IPS-20b (cell line): ENCODE measurements at regions not wholly inside any gene's neighbourhood (a gene's known extent, or its start where the extent isn't known, plus 50 kb on each side); places are given as distances from the start of the nearest gene placed in this dataset.

Experiments
- H3K27ac ChIP-seq: one replicate; pipeline ENCODE4 v1.5.1; 2013; ENCODE audit warnings: low read length
- H3K27me3 ChIP-seq: 2 replicates; pipeline ENCODE4 v1.6.1; 2013; ENCODE audit warnings: mild to moderate bottlenecking, low read length, inconsistent platforms; ENCODE audit not compliant: insufficient read depth
- H3K36me3 ChIP-seq: 2 replicates; pipeline ENCODE4 v1.6.1; 2013; ENCODE audit warnings: low read depth, mild to moderate bottlenecking, inconsistent platforms, low read length, moderate library complexity; ENCODE audit not compliant: insufficient read depth
- H3K4me1 ChIP-seq: 2 replicates; pipeline ENCODE4 v1.6.1; 2013; ENCODE audit warnings: mild to moderate bottlenecking, control low read depth, inconsistent platforms, low read length, moderate library complexity; ENCODE audit not compliant: insufficient read depth
- H3K4me3 ChIP-seq: 2 replicates; pipeline ENCODE4 v1.5.1; 2013; ENCODE audit warnings: mild to moderate bottlenecking, low read length, inconsistent platforms
- H3K9ac ChIP-seq: 2 replicates; pipeline ENCODE4 v1.6.1; 2013; ENCODE audit warnings: low read depth, mild to moderate bottlenecking, inconsistent platforms, low read length, moderate library complexity
- H3K9me3 ChIP-seq: 2 replicates; pipeline ENCODE4 v1.6.1; 2013; ENCODE audit warnings: mild to moderate bottlenecking, low read depth, low read length, inconsistent platforms; ENCODE audit not compliant: insufficient read depth

DNA sequence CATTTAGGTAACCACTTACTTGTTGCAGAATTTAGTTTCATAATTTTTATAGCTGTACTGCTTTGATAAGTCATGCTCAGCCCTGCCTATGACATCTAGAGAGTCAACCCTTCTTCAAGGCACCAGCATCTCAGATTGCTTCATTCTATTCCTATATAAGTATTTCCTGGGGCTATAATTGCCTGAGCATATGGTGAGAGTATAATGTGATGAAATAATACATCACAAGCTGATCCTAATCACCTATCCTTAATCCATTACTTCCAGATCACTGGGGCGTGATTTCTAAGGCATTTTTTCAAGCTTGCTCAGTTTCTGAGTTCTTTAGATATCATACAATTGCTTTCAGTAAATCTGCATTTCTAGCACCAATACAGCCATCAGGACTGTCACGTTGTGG, 200.0 kb upstream of the NPY2R start:
- H3K4me1 ChIP-seq, result no peaks in the 10 kb centered on the region
- H3K27ac ChIP-seq, result no peak overlapping the region
- H3K9me3 ChIP-seq, result no peaks in the 10 kb centered on the region
- no peaks in the 10 kb centered on the region for H3K27me3 ChIP-seq
- H3K9ac ChIP-seq, result no peak overlapping the region
- H3K36me3 ChIP-seq, result no peaks in the 10 kb centered on the region
- no peak overlapping the region for H3K4me3 ChIP-seq

DNA sequence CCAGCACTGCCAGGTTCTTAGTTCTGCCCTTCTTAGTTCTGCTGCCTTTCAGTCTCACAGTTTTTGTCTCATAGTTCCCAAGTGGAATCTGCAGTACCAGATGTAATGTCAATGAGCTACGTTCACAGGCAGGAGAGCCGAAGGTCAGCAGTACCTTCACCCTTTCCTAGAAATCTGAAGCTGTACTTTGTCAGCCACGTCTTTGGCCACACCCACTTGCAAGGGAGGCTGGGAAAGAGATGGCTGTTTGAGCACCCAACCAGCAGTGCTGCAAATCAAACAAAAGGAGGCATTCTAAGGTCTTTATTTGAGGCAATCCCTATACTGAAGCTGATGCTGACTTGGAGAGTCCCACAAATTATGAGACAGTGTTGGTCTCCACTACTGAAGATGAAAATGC, 199.1 kb upstream of the NPY2R start:
- no peak overlapping the region for H3K9ac ChIP-seq
- H3K4me3 ChIP-seq, result no peak overlapping the region
- H3K4me1 ChIP-seq, result no peaks in the 10 kb centered on the region
- no peaks in the 10 kb centered on the region for H3K27me3 ChIP-seq
- H3K9me3 ChIP-seq, result no peaks in the 10 kb centered on the region
- H3K36me3 ChIP-seq, result no peaks in the 10 kb centered on the region
- no peak overlapping the region for H3K27ac ChIP-seq

DNA sequence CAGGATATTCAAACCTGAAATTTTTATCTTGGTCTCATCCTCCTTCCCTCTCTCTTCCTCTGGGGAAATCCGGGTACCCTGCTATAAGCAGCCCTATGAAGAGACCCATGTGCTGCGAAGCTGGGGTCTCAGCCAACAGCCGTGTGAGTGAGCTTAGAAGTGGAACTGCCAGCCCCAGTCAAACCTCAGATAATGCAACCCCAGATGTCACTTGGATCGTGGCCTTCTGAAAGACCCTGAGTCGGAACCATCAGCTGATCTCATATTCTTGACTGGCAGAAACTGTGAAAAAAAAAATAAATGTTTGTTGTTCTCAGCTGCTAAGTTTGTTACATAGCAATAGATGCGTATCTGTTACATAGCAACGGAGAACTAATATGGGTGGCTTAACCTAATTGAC, 198.1 kb upstream of the NPY2R start:
- Histone ChIP-seq H3K4me3 (no peak overlapping the region), H3K9me3 (no peaks in the 10 kb centered on the region), H3K9ac (no peak overlapping the region), H3K4me1 (no peaks in the 10 kb centered on the region), H3K27me3 (no peaks in the 10 kb centered on the region), H3K27ac (no peak overlapping the region), H3K36me3 (no peaks in the 10 kb centered on the region)

DNA sequence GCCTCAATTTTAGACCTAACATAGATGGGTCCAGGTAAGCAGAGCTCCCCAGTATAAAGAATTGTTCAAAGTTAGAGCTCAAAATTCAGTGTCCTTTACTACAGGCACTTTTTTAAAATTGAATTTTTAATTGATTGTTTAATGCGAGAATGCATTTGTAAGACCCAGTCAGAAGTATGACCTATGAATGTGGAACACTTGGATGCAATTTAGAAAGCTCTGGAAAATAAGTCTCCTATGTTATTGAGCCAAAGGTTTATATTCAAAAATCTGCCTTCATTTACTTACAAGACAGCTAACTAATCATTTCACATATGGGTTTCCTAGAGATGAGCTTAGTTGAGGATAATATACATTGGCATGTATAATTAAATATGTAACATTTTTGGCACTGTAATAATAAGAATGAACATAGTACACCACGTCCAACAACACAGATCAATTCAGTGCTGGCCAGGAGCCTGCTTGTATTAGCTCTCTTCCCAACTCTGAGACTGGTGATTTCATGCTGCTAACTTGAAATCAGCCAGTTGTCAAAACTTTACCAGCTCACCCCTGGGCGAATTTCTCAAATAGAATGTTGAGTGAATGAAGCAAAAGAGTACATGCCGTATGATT, 197.2 kb upstream of the NPY2R start:
- H3K9ac ChIP-seq, result no peak overlapping the region
- H3K4me3 ChIP-seq, result no peak overlapping the region
- no peak overlapping the region for H3K27ac ChIP-seq

DNA sequence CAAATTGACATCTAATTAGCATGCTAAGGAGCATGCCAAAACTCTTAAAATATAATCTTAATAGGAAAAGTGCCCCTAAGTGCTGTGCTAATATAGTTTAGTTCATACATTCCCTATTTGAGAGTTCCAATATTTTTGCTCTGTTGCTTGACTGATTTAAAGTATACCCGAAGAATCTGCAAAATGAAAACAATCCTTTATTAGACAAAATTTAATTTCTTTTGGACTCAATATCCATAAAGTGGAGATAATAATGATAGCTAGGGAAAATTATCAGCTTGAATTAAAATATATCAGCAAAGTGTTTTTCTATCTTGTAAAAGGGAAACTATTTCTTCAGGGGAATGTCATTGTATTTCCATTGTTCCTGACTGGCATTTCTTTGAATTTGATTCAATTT, 196.0 kb upstream of the NPY2R start:
- Histone ChIP-seq H3K36me3 (no peaks in the 10 kb centered on the region), H3K9me3 (no peaks in the 10 kb centered on the region), H3K9ac (no peak overlapping the region), H3K27ac (no peak overlapping the region), H3K27me3 (no peaks in the 10 kb centered on the region), H3K4me1 (no peaks in the 10 kb centered on the region), H3K4me3 (no peak overlapping the region)

More for the DNA sequence above, 197.2 kb upstream of the NPY2R start:
- Histone ChIP-seq H3K27me3 (no peaks in the 10 kb centered on the region), H3K9me3 (no peaks in the 10 kb centered on the region), H3K36me3 (no peaks in the 10 kb centered on the region), H3K4me1 (no peaks in the 10 kb centered on the region)

DNA sequence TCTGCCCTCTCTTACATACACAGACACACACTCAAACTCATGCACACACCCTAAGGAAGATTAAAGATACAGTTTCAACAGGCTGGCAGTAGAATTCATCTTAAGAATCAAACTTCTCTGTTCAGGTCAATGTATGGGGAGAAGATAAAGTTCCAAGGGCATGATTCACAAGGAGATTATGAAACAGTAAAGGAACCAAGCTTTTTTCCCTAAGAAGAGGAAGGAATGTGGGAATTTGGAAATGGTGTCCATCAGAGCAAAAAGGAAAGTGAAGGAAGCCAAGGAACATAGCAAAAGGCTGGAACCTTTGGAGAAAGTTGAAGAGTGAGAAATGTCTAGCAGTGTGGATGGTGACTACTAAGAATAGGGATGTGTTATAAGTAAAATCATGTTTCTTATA, 191.0 kb upstream of the NPY2R start:
- Histone ChIP-seq H3K9me3 (no peaks in the 10 kb centered on the region; the same call in 1 of the 2 replicates), H3K9ac (no peak overlapping the region), H3K36me3 (no peaks in the 10 kb centered on the region), H3K4me3 (no peak overlapping the region), H3K4me1 (no peaks in the 10 kb centered on the region), H3K27me3 (no peaks in the 10 kb centered on the region), H3K27ac (no peak overlapping the region)

DNA sequence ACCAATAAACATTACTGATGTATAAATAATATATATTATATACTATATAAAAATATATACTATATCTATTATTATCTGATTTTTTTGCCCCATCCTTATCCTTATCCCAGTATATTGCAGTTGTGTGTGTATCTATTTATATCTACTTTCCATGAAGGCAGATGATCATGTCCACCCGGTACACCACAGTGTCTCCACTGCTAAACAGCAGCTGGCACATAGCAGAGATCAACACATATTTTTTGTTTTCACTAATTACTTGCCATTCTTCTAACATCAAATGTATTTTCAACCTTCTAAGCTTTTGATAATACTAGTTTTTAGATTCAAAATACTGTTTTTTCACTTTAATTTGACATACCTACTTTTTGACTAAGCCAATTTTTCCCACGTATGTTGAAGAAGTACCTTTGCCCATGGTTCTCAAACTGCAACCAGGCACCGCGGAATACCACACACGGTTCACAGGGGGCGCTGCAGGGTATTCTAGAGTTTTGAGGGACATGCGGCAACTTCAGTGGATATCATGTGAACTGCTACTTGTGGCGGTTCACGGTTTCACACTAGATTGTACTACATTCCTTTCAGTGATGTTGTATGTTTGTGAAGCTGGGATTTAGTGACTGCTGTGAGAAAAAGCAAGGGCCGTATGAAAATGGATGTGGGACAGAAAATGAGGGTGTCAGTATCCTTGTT, 182.5 kb upstream of the NPY2R start:
- Histone ChIP-seq H3K27ac (no peak overlapping the region), H3K27me3 (no peaks in the 10 kb centered on the region), H3K9ac (no peak overlapping the region), H3K36me3 (no peaks in the 10 kb centered on the region), H3K4me1 (no peaks in the 10 kb centered on the region), H3K9me3 (no peaks in the 10 kb centered on the region; the same call in 1 of the 2 replicates), H3K4me3 (no peak overlapping the region)

DNA sequence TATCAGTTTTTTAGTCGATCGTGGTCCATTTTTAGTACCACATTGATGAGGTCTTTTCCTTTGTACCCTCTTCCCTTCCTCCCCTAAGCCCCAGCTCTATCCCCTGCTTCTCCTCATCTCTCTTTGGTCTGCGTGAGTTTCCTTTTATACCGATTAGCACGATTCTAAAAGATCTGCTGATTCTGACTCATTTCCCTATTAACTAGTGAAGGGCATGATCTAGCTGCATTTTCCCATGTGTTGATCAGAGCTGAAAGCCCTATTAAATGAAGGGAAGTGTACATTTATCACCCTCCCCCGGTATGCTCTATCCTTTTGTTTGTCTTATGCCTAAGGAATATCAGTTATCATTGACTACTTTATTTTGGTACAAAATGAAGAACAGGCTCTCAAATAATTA, 181.7 kb upstream of the NPY2R start:
- H3K9me3 ChIP-seq, result no peaks in the 10 kb centered on the region
- no peak overlapping the region for H3K9ac ChIP-seq
- no peak overlapping the region for H3K4me3 ChIP-seq
- no peaks in the 10 kb centered on the region for H3K27me3 ChIP-seq
- no peaks in the 10 kb centered on the region for H3K4me1 ChIP-seq
- H3K36me3 ChIP-seq, result no peaks in the 10 kb centered on the region
- no peak overlapping the region for H3K27ac ChIP-seq

DNA sequence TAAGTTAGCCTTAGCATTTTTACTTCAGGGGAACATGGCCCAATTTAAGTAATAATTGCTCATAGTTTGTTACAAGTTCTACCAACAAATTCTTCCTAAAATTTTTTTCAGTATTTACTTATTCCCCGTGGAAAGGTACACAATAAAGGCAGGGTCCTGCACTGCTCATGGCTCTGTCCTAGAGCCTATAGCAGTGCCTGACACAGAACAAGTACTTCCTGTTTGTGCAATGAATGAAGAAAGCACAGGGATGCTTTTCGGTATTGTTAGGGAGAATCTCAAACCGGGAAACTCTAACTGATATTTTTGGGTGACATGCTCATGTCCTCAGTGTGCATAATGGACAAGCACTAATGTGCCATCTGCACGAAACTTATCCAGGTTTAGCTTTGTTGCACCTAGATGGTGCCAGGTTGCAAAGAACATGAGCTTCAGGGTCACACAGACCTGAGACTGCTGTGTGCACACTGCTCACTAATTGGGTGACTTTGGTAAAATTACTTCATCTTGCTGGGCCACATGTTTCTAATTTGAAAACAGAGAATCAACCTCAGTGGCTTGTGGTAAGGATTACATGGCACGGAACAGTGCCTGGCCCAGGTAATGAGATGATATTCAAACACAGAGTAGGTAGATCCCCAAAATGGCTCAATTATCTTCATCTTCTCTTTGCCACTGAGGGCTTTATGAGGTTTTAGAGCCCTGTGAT, 175.8 kb upstream of the NPY2R start:
- Histone ChIP-seq H3K9me3 (no peaks in the 10 kb centered on the region), H3K9ac (no peak overlapping the region)

DNA sequence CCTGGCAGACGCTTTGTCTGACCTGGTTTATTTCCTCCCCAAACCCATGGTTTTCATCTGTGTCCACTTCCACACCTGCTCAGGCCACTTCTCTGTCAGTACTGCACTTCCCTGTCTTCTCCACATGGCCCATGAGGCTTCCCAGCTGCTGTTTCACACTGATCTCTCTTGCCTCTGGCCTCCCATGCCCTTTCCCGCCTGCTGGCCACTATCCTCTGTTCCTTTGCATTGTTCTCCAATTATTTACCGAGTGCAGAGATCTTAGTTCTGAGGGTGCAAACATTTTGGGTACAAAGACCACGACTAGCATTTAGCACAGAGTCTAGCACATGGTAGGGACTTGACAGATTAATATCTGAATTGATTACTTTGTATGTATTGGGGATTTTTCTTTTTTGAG, 174.8 kb upstream of the NPY2R start:
- Histone ChIP-seq H3K27ac (no peak overlapping the region), H3K4me3 (no peak overlapping the region), H3K9ac (no peak overlapping the region), H3K27me3 (no peaks in the 10 kb centered on the region), H3K36me3 (no peaks in the 10 kb centered on the region), H3K9me3 (no peaks in the 10 kb centered on the region), H3K4me1 (no peaks in the 10 kb centered on the region)

More for the DNA sequence above, 175.8 kb upstream of the NPY2R start:
- no peak overlapping the region for H3K27ac ChIP-seq
- H3K4me3 ChIP-seq, result no peak overlapping the region
- no peaks in the 10 kb centered on the region for H3K36me3 ChIP-seq
- no peaks in the 10 kb centered on the region for H3K27me3 ChIP-seq
- no peaks in the 10 kb centered on the region for H3K4me1 ChIP-seq

DNA sequence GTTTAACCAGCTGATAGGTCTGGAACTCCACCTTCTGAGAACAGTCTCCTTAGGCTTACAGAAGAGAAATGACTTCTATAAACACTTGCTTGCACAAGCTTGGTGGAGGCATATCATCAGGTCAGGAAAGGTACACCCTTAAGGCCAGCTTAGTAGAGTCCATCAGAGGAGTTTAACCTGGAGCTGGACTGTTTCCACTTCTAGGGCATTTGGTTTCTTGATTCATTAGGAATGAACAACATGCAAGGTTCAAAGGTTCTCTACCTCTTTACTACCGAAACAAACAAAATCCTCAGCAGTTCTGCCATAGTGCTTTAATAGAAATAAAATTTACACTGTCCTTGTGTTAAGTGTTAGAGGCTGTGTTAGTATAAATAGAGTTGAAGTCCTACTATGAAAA, 171.4 kb upstream of the NPY2R start:
- Histone ChIP-seq H3K27ac (no peak overlapping the region), H3K4me1 (no peaks in the 10 kb centered on the region), H3K36me3 (no peaks in the 10 kb centered on the region), H3K9ac (no peak overlapping the region), H3K27me3 (no peaks in the 10 kb centered on the region), H3K4me3 (no peak overlapping the region), H3K9me3 (no peaks in the 10 kb centered on the region)

DNA sequence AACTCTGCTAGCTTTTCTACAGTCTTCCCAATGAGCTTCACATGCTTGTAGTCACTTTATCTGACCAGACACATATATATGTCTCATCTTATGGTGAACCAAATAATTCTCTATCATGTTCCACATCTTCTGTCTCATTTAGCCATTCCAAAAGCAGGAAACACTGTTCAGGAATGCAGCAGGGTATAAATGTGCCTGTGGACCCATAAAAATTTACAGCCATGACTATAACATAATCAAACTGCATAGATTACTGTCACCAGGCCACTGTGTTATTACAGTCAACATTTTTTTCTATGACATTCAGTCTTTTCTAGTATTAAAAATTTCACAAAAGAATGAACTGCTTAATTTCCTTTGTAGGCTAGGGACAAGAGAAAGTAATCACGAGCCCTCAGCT, 170.0 kb upstream of the NPY2R start:
- Histone ChIP-seq H3K9ac (no peak overlapping the region), H3K4me3 (no peak overlapping the region), H3K27ac (no peak overlapping the region), H3K27me3 (no peaks in the 10 kb centered on the region), H3K36me3 (no peaks in the 10 kb centered on the region), H3K4me1 (no peaks in the 10 kb centered on the region), H3K9me3 (no peaks in the 10 kb centered on the region)
